ENCODE measurements at regions not wholly inside any gene's neighbourhood (a gene's known extent, or its start where the extent isn't known, plus 50 kb on each side); places are given as distances from the start of the nearest gene placed in this dataset.

DNA sequence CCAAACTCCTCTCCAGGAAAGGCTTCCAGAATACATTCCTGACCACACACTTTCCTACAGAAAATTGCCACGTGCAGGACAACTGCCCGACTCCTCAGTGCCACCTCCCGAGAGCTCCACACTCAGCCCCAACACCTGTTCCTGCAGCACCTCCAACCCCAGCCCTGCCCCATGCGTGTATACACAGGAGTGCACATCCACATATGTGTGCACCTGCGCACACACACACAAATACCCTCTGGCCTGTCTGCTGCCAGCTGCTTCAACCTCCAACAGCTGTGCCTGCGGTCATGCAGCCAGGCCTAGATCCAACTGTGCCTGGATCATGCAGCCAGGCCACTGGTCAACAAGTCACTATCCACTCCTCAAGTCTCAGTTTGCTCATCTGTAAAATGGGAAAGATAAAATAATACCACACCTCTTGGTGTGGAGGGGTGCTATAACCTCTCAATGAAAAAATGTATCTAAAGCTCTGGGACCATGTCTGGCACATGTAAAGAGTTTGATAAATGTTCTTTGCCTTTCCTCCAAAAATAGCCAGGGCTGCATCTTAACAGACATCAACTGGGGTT is 152.1 kb upstream of the ID2 start:
- DNase-seq (ENCODE audit: extremely low read depth in 1 of 4, low spot score in 3 of 4) = no peak
- Histone ChIP-seq H3K4me2 (ENCODE audit: insufficient read depth, low read length) (no peak overlapping the region), H3K4me3 (no peak overlapping the region), H4K20me1 (replicated peaks; ENCODE audit: control insufficient read depth, insufficient read depth, low read length) (no peaks in the 10 kb centered on the region), H3K9ac (ENCODE audit: insufficient read depth in 1 of 2, low read depth in 2 of 2, low read length in 2 of 2) (no peak overlapping the region), H3K79me2 (ENCODE audit: control insufficient read depth, insufficient read depth, low read length) (no peaks in the 10 kb centered on the region), H2AFZ (ENCODE audit: low read depth, low read length) (no peak overlapping the region), H3K9me1 (ENCODE audit: control insufficient read depth, insufficient read depth, low read length) (no peaks in the 10 kb centered on the region), H3K9me3 (replicated peaks; ENCODE audit: control insufficient read depth, insufficient read depth, low read depth, low read length) (peaks cover 11% of the 10 kb centered on the region; the same call in 1 of the 2 replicates), H3K36me3 (ENCODE audit: control insufficient read depth, insufficient read depth, low read length) (no peaks in the 10 kb centered on the region), H3K27me3 (ENCODE audit: control insufficient read depth in 2 of 2, insufficient read depth in 2 of 2, low read length in 2 of 2) (no peaks in the 10 kb centered on the region), H3K4me1 (replicated peaks in 1 of 2; ENCODE audit: control insufficient read depth in 2 of 2, insufficient read depth in 2 of 2, low read length in 2 of 2) (peaks cover 19 to 26% of the 10 kb centered on the region in 2 experiments), H3K27ac (ENCODE audit: extremely low read depth, low read depth, low read length) (no peak overlapping the region)
- in situ Hi-C loops (cut with MboI) (loop anchor here (5.0 kb wide), 1 partner anchor 158 kb away; no protein-coding TSS in a partner anchor), intact Hi-C loops (cut with micrococcal nuclease) (loop anchor here (5.0 to 10.0 kb wide), 2 partner anchors 53 to 615 kb away; no protein-coding TSS in a partner anchor)
- ATAC-seq = no peak
- no TSS peak for BruUV-seq (replicated peaks)
- WGBS (ENCODE audit: insufficient coverage, low coverage, missing lambda C conversion rate) = 65% methylated on average over 6 of the region's 6 CpGs
- FAIRE-seq = no peak
- ChIA-PET CTCF (ENCODE audit: low intra/inter-chr PET ratio) (no interaction called here), POLR2A (interaction anchor here (0.6 to 1.6 kb wide), 4 partner anchors 10 to 152 kb away, joined by 3 read pairs; partner anchors contain the start of gene ID2)
- no peak for TF ChIP-seq KAT7 (CRISPR knock-in tag; IDR thresholded peaks at IDR 0.05; ENCODE audit: borderline replicate concordance)
- TF ChIP-seq POLR2H (tag; IDR thresholded peaks at IDR 0.05; ENCODE audit: low read depth) = no peak
- TF ChIP-seq ADNP (tag; IDR thresholded peaks at IDR 0.05) = peak; percentile 60; the same call in 1 of the 2 replicates
- TF ChIP-seq, protein P1, sequence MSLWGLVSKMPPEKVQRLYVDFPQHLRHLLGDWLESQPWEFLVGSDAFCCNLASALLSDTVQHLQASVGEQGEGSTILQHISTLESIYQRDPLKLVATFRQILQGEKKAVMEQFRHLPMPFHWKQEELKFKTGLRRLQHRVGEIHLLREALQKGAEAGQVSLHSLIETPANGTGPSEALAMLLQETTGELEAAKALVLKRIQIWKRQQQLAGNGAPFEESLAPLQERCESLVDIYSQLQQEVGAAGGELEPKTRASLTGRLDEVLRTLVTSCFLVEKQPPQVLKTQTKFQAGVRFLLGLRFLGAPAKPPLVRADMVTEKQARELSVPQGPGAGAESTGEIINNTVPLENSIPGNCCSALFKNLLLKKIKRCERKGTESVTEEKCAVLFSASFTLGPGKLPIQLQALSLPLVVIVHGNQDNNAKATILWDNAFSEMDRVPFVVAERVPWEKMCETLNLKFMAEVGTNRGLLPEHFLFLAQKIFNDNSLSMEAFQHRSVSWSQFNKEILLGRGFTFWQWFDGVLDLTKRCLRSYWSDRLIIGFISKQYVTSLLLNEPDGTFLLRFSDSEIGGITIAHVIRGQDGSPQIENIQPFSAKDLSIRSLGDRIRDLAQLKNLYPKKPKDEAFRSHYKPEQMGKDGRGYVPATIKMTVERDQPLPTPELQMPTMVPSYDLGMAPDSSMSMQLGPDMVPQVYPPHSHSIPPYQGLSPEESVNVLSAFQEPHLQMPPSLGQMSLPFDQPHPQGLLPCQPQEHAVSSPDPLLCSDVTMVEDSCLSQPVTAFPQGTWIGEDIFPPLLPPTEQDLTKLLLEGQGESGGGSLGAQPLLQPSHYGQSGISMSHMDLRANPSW (CRISPR knock-in tag; IDR thresholded peaks at IDR 0.05) = no peak
- TF ChIP-seq HDAC1 (IDR thresholded peaks at IDR 0.05) = no peak
- no peak for TF ChIP-seq HNRNPLL (IDR thresholded peaks at IDR 0.05; ENCODE audit: low read depth, low read length, poor library complexity, severe bottlenecking)
- TF ChIP-seq GABPB1 (CRISPR knock-in tag; IDR thresholded peaks at IDR 0.05) = no peak
- peak in 1 of 2 experiments; percentile 38; a peak in 1 of 4 replicates for TF ChIP-seq KDM1A (IDR thresholded peaks at IDR 0.05)
- TF ChIP-seq SMAD3 (CRISPR knock-in tag; conservative IDR thresholded peaks at IDR 0.05) = no peak
- TF ChIP-seq BCOR (IDR thresholded peaks at IDR 0.05) = peak; percentile 74
- no peak for TF ChIP-seq TEAD1 (CRISPR knock-in tag; IDR thresholded peaks at IDR 0.05)
- TF ChIP-seq CBX1 (IDR thresholded peaks at IDR 0.05; ENCODE audit: low read depth) = peak; percentile 47; the same call in 1 of the 2 replicates

All from K562 (cell line).